ENCODE measurements at regions not wholly inside any gene's neighbourhood (a gene's known extent, or its start where the extent isn't known, plus 50 kb on each side); places are given as distances from the start of the nearest gene placed in this dataset.

DNA sequence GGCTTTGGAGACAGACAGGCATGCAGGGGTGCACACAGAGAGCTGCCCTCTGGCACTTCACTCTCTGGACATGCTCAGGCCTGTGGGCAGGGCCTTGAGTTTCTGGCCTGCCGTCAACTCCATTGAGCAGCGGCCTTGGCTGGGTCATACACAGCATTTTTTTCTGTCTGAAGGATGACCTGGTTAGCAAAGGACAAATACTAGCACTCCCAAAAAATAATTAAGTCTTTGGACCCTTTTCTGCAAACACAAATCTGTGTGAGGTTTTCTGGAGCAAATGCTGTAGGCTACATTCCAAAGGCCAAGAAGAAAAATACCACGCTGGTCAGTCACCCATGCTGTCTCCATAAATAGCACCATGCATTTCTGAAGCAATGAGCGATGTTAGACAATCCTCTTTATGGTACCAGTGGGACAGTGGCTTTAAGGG, 124.7 kb upstream of the CTAGE1 start:
- no peak overlapping the region for H3K4me3 ChIP-seq (ENCODE audit: low read depth, low read length)

DNA sequence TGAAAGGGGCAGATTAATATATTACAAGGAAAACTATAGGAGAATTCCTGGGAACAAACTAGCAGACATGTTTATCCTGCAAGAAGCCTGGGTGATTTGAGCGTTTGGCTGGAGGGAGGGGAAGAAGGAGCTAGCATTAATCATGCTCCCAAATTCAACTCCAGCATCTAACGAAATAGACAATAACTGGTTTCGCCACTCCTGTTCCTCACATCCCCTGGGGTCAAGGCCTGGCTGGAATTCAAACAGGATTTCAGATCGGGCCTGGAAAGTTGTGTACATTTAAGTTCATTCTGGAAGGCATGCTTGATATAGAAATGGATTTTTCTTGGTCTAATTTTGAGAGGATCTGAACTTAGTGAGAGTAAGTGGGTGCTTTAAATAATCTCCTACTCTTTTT, 126.1 kb upstream of the CTAGE1 start:
- no peak overlapping the region for H3K4me3 ChIP-seq (ENCODE audit: low read depth, low read length)

GRCh38 chr18:22544626-22545025, 126.9 kb upstream of the CTAGE1 start:
- H3K4me3 ChIP-seq (ENCODE audit: low read depth, low read length) = no peak overlapping the region

GRCh38 chr18:22545066-22545760, 127.5 kb upstream of the CTAGE1 start:
- H3K4me3 ChIP-seq (ENCODE audit: low read depth, low read length) = no peak overlapping the region

DNA sequence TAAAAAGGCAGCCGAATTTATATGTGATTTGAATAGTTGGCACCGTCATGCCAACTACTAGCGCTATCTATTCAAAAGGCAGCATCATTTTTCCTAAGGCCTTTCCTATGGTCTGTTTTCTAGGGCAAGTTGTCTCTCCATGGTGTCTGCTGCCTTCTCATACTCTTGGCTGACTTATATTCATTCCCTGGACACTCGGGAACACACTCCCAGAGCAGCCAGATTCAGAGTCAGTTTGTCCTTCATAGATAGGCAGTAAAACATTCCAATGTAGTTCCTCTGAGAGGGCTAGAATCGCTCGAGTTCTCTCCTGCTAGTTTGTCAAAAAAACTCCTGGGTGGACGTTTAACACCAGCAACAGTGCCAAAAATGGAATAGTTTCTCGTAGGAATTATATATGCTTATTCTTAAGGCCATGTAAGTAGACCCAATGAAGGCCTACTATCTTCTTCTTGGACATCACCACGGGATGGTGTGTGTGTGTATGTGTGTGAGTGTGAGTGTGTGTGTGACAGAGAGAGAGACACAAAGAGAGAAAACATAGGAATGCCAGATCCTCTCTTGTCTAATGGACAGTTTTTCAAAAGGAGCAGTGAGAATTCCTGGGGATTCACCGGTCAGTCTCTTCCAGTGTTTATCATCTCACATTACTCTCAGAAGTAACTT, 129.3 kb upstream of the CTAGE1 start:
- no peak overlapping the region for H3K4me3 ChIP-seq (ENCODE audit: low read depth, low read length)

DNA sequence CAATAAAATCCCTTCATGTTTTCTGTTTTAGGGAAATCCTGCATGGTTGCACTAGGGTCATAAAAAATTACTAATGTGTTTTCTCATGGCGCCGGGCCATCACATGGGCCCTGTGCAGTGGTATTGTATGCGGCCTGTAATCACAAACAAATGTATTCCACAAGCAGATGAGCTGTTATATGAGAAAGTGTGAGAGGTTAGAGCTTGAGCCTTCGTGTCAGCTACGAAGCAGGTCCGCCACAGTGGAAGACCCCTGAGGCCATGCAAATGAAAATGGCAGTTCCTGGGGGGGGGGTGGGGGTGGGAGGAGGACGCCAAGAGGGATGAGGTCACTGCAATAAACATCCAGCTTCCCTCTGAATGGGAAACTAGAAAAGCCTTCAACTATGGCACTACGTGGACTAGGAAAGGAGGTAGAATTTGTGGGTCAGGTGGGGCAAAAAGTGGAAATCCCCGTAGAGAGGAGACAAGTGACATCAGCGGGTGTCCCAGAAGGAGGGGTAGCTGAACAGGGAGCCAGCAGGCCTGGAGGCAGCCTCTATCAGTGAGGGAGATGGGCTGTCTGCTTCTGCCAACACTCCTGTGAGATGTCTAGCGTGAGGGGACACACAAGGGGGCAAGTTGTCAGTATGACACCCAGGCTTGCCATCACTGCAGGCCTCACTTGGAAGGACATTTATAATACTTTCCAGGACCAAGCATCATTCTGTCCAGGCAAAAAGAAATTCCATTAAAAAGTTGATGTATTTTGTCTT, 130.3 kb upstream of the CTAGE1 start:
- H3K4me3 ChIP-seq (ENCODE audit: low read depth, low read length) = no peak overlapping the region

DNA sequence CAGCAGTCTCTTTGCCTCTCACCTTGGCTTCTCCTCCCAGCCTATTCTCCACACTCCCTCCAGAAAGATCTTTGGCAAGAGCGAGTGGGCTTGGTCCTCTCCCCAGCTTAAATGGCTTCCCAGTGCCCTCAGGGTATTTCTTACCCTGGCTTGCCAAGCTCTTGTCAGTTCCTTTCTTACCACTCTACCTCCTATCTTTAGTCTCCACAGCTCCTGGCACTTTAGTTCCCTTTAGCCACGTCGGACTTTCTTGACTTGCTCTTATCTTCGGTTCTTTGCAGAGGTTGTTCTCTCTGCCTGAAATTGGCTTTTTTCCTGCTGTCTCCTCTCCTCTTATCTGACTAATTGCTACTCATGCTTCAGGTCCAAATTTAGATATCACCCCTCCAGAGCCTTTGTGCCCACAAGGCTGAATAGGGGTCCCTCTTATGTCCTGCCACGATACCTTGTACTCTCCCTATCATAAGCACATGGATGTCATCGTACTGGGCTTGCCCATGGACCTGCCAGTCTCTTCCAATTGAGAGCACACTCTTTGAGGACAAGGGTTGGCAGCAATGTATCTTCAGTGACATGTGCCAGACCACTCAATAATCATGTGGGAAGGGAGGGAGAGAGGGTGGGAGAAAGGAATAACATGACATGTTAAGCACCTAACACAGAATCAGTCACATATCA, 131.7 kb upstream of the CTAGE1 start:
- no peak overlapping the region for H3K4me3 ChIP-seq (ENCODE audit: low read depth, low read length)

DNA sequence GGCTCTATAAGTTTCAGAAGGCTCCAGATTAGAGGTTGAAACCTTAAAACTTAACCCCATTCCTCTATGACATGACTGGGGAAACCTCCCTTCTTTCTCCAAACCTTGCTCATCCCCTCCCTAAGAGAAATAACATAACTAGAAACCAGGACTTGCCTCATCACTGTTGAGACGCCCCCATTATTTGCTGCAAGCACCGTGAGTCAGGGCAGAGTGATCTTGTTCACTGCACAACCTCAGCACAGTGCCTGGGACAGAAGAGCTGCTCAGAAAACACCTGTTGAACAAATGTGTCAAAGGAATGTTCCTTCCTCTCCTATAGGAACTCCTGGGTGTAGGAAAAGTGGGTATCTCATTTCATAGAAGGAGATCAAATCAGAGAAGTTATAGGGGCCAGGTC, 132.7 kb upstream of the CTAGE1 start:
- H3K4me3 ChIP-seq (ENCODE audit: low read depth, low read length) = no peak overlapping the region

GRCh38 chr18:22550861-22551260, 133.1 kb upstream of the CTAGE1 start:
- H3K4me3 ChIP-seq (ENCODE audit: low read depth, low read length) = no peak overlapping the region

DNA sequence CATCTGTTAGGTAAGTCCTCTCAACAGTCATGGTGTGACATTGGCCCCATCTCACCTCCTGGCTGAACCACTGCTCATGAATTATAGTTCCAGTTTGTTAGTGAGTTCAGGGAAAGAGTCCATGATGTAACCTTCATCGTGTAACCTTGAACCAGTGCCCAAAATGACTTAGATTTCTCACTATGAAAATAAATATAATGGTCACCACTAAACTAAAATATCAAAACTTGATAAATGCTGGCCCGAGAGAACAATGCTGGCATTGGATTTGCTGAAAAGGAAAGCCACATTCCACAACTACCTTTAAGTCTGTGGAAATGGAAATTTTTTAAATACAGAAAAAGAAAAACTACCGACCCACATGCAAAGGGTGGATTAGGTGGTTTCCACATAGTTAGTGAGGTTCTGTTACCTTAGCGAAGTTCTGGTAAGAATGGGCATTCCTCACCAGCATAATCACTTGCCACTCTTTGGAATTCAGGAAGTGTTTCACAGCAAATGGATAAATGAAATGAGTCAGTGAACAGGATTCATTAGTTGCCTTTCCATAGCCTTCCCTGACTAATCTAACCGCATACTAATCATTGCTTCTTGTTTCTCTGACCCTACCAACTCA, 133.9 kb upstream of the CTAGE1 start:
- H3K4me3 ChIP-seq (ENCODE audit: low read depth, low read length) = no peak overlapping the region

DNA sequence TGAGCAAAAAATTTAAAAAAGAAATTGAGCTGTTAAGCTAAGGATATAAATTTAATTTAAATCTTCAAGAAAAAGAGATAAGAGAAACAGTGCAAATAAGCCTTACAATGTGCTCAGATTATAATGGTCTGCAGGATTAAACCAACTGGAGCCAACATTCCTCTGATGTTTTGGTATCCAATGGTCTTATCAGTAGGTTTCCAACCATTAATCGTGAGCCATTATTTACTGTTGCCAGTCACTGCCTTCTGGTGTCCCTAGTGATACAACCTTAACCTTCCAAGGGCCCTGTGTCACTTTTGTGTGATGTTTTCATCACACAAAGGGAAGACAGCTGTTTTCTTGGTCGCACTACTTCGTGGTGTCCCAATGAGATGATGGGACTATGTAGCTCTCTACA, 134.5 kb upstream of the CTAGE1 start:
- H3K4me3 ChIP-seq (ENCODE audit: low read depth, low read length) = no peak overlapping the region

DNA sequence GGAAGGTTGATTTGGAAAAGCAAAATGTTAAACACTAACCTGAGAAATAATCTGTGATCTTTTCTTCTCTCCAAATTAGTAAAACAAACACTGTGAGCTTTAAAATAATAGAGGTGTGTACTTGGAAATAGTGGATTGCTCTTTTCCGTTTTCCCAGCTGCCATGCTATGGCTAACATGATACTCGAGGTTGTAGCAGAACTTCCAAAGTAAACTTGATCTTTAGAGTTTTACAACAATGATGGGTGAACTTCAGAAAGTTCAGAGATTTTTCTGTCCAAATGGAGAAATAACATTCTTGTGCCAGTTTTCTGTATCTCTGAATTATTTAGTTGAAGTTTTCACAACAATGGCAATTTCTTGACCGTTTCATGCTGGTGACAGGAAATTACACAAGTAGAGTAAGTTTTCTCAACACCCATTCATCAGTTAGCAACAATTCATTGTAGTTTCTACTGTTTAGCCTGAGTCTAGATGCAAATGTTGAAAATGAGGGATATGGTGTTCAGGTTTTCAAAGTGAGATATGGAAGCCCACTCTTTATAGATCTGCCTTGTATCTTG, 135.3 kb upstream of the CTAGE1 start:
- no peak overlapping the region for H3K4me3 ChIP-seq (ENCODE audit: low read depth, low read length)

GRCh38 chr18:22556222-22557167, 138.8 kb upstream of the CTAGE1 start:
- no peak overlapping the region for H3K4me3 ChIP-seq (ENCODE audit: low read depth, low read length)

DNA sequence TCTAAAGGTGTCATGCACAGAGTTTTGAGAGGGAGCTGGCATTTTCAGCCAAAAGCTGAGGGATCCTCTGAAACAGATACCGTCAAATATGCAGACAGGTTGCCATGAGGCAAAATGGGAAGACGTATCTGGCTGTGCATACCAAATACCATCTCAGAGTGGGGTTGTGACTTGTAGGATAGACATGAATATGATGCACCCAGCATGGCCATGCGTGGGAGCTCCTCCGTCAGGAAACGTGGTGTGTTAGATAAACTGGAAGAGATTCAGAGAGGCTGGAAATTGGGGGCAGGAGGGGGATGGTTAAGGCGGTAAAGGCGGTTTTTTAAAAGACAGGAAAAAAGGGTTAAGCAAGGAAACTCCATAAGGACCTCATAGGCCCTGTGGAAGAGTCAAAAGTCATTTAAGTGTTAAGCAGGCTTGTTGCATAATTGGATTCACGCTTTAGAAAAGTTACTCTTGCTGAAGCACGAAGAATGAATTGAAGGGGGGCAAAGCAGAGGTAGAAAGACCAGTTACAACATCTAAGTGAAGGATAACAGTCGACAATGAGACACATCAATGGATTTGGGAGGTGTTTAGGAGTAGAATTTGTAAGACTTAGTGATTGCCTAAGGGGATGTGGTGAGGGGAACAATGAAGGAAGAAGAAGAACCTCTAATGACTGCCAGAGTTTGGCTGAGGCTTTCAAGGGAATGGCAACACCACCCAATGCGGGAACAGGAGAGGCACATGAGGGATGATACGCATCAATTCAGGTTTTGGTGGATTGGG, 139.6 kb upstream of the CTAGE1 start:
- H3K4me3 ChIP-seq (ENCODE audit: low read depth, low read length) = no peak overlapping the region

GRCh38 chr18:22558945-22559385, 141.2 kb upstream of the CTAGE1 start:
- H3K4me3 ChIP-seq (ENCODE audit: low read depth, low read length) = no peak overlapping the region

DNA sequence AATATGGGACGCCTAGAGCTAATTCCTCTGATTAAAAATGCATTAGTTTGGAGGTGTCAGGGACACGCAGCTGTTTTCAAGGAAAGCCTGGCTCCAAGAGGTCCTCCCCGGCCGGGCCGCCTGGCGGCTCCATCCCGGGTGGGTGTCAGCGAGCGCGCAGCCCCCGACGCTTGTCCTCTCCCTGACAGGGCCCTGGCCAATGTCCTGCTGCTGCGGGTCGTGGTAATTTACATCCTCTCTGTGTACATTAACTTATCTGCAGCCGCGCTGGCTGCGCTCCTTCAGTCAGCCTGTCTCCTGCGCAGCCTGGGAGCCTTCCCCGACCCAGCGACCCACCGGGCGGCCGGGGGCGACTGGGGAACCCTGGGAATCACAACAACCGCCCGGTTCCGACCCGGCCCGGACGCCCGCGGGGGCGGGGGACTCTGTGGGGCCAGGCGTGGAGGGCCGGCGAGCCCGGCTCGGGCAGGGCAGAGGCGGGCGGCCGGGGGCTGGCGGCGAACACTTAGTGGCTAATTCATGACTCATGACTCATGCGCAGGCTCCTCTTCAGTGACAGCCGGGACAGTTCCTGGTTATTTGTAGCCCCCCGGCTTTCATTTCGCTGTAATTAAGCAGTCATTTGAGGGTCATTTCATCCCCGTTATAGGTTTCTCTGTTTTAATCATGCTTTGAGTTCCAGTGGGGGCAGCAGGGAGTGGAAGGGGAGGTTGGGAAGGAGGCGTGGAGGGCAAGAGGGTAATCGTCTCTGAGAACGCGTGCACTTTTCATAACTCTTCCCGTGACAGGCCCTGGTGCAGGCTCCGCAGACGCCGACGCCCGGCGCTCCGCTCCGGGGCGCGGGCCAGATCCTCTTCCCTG, 141.9 kb upstream of the CTAGE1 start:
- H3K4me3 ChIP-seq (ENCODE audit: low read depth, low read length) = peak overlapping the region; percentile 40

DNA sequence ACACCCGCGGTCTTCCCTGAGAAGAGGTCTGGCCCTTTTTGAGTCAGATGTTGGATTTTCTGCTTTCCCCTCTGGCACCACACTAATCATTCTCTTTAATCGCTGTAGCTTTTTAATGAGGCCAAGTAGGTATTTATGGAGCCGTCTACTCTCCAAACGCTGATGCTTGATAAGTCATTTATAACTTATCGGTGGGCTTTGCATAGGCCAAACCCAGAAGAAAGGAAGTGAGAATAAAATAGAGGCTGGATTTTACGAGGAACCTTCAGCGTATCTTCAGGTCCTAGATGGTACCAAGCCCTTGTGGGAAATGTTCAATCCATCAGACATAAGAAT, 142.5 kb upstream of the CTAGE1 start:
- H3K4me3 ChIP-seq (ENCODE audit: low read depth, low read length) = peak overlapping the region; percentile 40

DNA sequence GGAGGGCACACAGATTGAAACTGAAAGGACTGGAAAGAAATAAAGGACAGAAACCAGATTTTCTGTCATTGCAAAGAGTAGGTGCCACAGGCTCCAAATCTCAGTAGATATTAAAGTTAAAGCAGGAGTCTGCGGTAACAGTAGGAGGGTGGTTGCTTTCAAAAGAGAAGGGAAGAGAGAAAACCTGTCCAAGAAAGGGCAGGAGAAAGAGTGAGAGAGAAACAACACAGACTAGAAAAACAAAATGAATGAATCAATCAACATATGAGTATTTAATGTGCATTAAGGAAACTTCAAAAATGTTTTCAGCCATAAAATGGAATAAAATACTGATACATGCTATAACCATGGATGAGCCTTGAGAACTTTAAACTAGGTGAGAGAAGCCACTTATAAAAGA, 143.1 kb upstream of the CTAGE1 start:
- H3K4me3 ChIP-seq (ENCODE audit: low read depth, low read length) = no peak overlapping the region

All from iPS-11a (cell line).